C4-2B (cell line): ENCODE measurements at regions not wholly inside any gene's neighbourhood (a gene's known extent, or its start where the extent isn't known, plus 50 kb on each side); places are given as distances from the start of the nearest gene placed in this dataset.

ENCODE experiments used
- H3K27ac ChIP-seq: fragments of 450-650 bp; 2 replicates; pipeline ENCODE4 v1.5.1; 2017
- ZFX ChIP-seq: fragments of 450-650 bp; IDR thresholded peaks from 2 replicates; pipeline ENCODE4 v1.6.1; 2017
- TF ChIP-seq, protein P1 (sequence below): fragments of 450-650 bp; conservative IDR thresholded peaks from 2 replicates; pipeline ENCODE4 v1.5.1; 2017; ENCODE audit warnings: mild to moderate bottlenecking

GRCh38 chr6:67736161-67736560, 898.9 kb upstream of the ADGRB3 start:
- TF ChIP-seq, protein P1, sequence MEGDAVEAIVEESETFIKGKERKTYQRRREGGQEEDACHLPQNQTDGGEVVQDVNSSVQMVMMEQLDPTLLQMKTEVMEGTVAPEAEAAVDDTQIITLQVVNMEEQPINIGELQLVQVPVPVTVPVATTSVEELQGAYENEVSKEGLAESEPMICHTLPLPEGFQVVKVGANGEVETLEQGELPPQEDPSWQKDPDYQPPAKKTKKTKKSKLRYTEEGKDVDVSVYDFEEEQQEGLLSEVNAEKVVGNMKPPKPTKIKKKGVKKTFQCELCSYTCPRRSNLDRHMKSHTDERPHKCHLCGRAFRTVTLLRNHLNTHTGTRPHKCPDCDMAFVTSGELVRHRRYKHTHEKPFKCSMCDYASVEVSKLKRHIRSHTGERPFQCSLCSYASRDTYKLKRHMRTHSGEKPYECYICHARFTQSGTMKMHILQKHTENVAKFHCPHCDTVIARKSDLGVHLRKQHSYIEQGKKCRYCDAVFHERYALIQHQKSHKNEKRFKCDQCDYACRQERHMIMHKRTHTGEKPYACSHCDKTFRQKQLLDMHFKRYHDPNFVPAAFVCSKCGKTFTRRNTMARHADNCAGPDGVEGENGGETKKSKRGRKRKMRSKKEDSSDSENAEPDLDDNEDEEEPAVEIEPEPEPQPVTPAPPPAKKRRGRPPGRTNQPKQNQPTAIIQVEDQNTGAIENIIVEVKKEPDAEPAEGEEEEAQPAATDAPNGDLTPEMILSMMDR, result no peak
- TF ChIP-seq ZFX, result no peak
- H3K27ac ChIP-seq, result no peak overlapping the region

DNA sequence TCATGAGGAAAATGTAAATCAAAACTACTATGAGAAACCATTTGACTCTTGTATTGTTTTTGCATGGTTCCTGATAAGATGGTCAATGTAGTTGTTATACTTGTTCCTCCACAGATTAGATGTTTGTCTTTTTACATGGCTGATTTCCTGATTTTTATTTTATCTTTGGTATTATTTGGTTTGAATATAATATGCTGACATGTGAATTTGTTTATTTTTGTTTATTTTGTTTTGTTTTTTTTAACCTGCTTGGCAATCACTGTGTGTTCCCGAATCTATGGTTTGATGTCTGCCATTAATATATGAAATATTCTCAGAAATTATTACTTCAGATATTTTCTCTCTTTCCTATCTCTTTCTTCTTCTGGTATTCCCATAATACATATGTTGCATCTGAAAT, 899.5 kb upstream of the ADGRB3 start:
- TF ChIP-seq, protein P1, result no peak
- TF ChIP-seq ZFX, result no peak
- no peak overlapping the region for H3K27ac ChIP-seq

GRCh38 chr6:67722861-67723261, 912.2 kb upstream of the ADGRB3 start:
- no peak overlapping the region for H3K27ac ChIP-seq
- TF ChIP-seq ZFX, result no peak
- TF ChIP-seq, protein P1, result no peak

DNA sequence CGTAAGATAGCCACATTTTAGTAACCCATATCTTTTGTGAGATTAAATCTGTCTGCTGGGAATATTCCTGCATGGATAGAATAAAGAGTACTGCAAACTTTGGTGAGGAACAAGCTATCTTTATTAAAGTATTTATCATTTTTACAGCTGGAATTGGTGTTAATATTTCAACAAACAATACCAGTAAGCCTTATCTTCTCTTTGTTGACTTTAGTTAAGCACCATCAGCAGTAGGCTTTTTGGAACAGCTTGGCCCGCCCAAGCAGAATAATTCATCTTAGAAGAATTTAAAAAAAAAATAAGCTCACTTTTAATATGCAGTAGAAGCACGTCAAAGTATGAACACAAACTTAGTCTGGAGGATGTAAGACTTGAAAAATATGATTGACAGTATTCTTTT, 917.8 kb upstream of the ADGRB3 start:
- no peak overlapping the region for H3K27ac ChIP-seq
- TF ChIP-seq ZFX, result no peak
- TF ChIP-seq, protein P1, result no peak

- TF ChIP-seq, protein P1, result no peak
- no peak overlapping the region for H3K27ac ChIP-seq
These were observed 928.7 kb upstream of the ADGRB3 start for GRCh38 chr6:67706388-67706787.

- TF ChIP-seq, protein P1, result no peak
- TF ChIP-seq ZFX, result no peak
- H3K27ac ChIP-seq, result no peak overlapping the region
These were observed 936.5 kb upstream of the ADGRB3 start for GRCh38 chr6:67698534-67698933.

DNA sequence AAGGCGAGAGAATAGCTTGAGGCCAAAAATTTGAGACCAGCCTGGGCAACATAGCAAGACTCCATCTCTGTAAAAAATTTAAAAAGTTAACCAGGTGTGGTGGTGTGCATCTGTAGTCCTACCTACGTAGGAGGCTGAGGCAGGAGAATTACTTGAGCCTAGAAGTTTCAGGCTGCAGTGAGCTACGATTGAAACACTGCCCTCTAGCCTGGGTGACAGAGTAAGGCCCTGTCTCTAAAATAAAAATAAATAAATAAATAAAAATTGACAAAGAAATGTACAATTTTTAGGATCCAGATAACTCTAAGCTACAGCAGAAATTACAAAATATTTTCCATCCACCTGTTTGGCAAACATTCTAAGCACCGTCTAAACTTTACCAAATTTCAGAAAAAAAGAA, 941.0 kb upstream of the ADGRB3 start:
- TF ChIP-seq, protein P1, result peak; percentile 58
- TF ChIP-seq ZFX, result no peak
- H3K27ac ChIP-seq, result no peak overlapping the region
